ACHN (cell line): ENCODE measurements at regions not wholly inside any gene's neighbourhood (a gene's known extent, or its start where the extent isn't known, plus 50 kb on each side); places are given as distances from the start of the nearest gene placed in this dataset.
A peak's percentile ranks its signal among the peaks of the same experiment; 100 is the strongest.

ENCODE experiments used
- DNase-seq: peaks from one replicate; pipeline ENCODE4 v3.0.0-alpha.2; 2015
- in situ Hi-C: cut with HindIII; loops from 2 replicates; pipeline ENCODE4 v1.10.0; 2017; ENCODE audit warnings: low sequenced_read_pairs, low pct_ligation_motif_present, low pct_unique_long_range_greater_than_20kb

GRCh38 chr15:25525741-25526140, 86.9 kb upstream of the UBE3A start:
- DNase-seq = no peak
- in situ Hi-C loops = no loop called here

- in situ Hi-C loops = no loop called here
- DNase-seq = no peak
Measured at GRCh38 chr15:25515633-25516032, 76.8 kb upstream of the UBE3A start.

DNA sequence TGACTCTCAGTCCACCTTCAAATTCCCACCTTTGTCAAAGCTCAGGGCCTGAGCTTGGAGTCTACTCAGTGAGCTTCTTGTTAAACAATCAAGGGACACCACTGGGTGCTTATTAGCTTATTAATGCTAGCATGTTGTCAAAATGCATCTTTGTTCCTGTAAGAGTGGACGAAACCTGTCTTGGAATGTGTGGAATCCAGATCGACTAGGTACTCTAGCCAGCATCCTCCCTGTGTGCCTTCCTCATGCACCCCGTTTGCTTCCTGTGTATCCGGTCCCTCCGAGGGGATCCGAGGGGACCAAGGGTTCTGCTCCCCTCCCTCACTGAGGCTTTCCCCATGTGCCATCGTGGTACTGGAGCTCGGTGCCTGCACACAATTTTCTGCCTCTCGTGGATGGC, 75.7 kb upstream of the UBE3A start:
- in situ Hi-C loops = no loop called here
- no peak for DNase-seq

- in situ Hi-C loops = no loop called here
- no peak for DNase-seq
Measured at GRCh38 chr15:25512957-25513356, 74.1 kb upstream of the UBE3A start.

GRCh38 chr15:25510146-25510545, 71.3 kb upstream of the UBE3A start:
- no peak for DNase-seq
- in situ Hi-C loops = no loop called here

DNA sequence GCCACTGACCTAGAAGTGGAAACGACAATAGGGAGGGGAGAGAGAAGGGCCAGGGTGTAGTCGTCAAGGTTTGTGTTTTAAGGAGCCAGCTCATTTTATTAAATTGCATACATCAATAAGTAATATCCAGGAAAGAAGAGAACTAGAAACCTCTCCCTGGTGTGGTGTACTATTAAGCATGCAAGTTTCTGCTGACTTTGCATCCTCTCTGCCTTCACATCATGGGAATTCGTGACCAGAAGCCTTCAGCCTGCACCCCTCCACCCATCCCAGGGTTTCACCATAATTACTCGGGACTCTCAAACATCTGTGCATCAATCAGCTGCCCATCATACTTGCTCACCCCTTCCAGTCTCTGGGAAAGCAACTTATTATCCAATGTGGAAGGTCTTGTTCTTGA, 70.9 kb upstream of the UBE3A start:
- in situ Hi-C loops = no loop called here
- DNase-seq = no peak

DNA sequence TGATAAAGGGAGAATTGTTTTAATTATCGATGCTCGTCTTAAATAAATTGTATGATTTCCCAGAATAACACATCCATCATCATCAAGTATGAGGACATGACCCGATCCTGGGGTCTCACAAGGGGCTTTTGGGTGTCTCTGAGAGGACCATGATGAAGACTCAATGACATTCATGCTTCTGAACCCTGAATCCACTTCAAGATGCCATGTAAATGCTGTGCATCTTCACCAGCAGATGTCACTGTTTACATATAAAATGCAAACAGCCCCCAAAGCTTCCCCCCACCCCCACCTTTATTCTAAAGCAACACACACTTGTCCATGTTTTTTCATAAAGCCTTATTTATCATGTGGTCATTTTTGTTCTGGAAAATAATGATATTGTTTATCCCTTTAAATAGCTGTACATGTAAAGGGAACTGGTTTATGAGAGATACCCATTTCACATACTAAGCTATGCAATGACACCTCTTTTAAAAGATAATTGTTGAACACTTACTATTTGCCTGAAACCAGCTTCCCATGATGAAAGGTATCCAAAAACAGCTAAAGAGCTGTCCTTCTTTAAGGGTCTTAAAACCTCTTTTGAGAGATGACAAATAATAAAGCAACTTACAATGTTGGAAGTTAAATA, 69.7 kb upstream of the UBE3A start:
- in situ Hi-C loops = no loop called here
- peak; percentile 34 for DNase-seq

GRCh38 chr15:25504307-25504706, 65.5 kb upstream of the UBE3A start:
- no peak for DNase-seq
- in situ Hi-C loops = no loop called here

DNA sequence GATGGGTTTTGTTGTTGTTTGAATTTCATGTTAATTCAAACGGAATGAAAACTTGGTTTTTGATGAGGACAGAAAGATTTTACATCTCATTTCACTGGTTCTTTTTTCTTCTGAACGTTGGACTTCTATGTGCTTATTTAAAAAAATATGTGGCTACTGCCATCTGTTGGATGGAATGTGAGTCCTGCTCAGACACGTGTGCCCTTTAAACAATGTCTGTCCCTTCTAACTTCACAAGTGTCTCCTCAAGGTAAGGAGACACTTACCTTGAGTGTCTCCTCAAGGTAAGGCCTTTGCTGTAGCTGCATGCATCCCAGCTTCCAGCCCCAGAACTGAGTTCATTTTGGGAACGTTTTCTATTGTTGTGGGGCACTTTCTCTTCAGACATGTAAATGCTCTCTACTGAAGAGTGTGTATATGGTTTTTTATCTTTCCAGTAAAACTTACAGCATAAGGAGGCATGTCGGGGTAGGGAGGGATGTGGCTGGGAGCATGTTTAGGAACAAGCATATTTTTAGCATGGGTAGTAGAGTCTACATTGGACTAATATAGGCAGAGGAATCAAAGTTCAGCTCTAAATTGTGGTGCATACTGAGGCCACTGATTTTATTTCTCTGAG, 63.1 kb upstream of the UBE3A start:
- DNase-seq = peak; percentile 44
- in situ Hi-C loops = no loop called here

- in situ Hi-C loops = no loop called here
- DNase-seq = no peak
Measured at GRCh38 chr15:25498835-25499234, 60.0 kb upstream of the UBE3A start.

DNA sequence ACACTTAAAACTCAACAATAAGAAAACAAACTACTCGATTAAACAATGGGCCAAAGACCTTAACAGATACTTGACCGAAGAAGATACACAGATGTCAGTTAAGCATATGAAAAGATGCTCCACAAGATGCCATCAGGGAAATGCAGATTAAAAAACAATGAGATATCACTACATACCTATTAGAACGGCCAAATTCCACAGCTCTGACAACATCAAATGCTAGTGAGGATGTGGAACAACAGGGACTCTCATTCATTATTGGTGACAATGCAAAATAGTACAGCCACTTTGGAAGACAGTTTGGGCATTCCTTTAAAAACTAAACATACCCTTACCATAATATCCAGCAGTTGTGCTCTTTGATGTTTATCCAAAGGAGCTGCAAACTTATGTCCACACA, 59.1 kb upstream of the UBE3A start:
- DNase-seq = no peak
- in situ Hi-C loops = no loop called here

DNA sequence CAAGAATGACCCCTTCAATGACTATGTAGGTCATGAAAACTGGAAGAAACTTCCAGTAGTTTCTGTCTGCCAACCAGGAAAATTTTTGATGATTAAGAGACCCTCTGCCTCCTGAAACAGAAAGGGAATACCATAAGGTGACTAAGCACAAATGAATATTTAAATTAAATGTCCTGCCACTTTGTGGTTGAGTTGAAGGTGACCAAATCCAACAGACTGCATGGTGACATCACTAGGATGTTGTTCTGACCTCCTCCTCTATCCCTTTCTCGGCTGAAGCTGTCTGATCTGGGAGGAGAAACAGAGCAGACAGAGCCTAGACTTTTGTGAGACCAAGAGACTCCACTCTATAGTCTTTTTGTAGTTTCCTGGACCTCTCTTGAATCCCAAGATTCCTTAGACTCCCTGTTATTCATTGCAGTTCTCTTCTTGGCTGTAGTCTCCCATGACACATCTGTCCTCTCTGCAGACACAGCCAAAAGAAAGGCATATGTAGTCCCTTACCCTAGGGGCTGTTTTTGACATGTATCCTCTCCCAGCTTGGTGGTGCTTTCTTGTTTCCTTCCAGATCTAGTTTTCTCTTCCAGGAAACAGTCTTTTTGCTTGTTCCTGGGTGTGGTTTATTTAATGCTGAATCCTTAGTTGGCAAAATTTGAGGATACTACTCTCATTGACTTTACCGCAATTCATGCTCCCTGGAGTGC, 55.2 kb upstream of the UBE3A start:
- in situ Hi-C loops = no loop called here
- no peak for DNase-seq

DNA sequence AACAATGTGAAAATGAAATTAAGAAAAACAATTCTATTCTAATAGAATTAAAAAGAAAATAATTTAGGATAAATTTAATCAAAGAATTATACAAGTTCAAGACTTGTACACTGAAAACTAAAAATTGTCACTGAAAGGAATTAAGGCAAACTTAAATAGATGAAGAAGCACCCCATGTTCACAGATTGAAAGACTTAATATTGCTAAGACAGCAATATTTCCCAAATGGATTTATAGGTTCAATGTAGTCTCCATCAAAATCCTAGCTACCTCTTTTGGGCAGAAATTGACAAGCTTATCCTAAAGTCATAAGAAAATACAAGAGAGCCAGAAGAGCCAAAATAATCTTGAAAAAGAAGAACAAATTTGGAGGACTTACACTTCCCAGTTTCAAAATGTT, 53.5 kb upstream of the UBE3A start:
- in situ Hi-C loops = no loop called here

More for the DNA sequence above, 53.5 kb upstream of the UBE3A start:
- no peak for DNase-seq
